NCI-H1436 (cell line): ENCODE measurements at regions not wholly inside any gene's neighbourhood (a gene's known extent, or its start where the extent isn't known, plus 50 kb on each side); places are given as distances from the start of the nearest gene placed in this dataset.
"Not testable (repeated sequence)": the region's sequence is repeated elsewhere in the genome, so short reads cannot be mapped to it uniquely, and the experiment has no call there.

Experiments
- DNase-seq: peaks from one replicate; lab custom pipeline; 2025; lab: John Stamatoyannopoulos, UW

DNA sequence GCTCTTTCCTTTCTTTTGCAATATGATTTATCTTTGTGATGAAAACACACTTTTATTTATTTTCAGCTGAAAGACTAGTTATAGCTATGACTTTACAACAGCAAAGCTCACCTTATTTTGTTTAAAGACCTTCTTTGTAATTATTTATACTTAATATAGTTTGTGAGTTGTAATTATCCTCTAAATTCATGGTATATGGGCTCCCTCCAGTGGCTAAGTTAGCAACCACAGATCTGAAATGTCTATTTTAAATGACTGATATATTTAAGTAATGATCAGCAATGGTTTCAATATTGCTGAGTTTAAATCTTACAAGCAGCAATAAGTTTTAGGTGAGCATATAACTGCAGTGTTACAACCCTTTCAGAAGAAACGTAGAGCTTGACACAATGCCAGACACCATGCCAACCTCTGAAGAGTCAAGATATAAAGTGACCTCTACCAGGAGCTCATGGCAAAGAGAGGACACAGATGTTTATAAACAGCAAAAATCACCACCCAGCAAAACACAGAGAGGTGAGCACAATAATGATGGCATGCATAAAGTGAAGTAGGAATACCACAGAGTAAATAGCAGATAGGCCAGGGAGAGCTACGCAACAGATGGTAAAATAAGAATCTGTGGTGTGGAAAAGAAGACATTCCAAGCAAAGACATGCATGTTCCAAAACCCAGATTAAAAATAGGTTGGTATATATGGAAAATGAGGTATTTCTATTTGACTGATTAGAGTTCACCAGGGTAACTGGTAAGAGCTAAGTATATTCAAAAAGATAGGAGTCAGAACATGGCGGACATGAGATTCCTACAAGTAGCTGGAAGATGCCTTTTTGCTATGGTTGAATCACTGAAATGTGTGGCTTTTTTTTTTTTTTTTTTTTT lies 143.7 kb upstream of the ZNF385D start:
- DNase-seq, result no peak

DNA sequence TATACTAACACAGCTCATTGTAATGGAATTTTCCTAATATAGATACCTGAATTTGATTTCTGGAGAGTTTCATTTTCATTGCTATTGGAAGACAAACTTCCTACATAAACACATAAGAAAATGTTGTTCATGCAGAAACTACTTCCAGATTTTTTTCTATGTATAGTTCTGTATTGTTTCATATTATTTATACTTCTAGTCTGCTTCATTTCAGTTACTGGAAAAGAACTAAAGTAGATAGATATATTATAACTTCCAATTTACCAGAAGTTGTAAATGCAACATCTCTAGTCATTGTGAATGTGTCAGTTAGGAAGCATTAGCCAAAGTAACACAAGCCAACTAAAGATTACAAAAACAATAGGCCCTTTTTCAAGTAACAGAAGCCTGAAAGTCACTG lies 147.3 kb upstream of the ZNF385D start:
- no peak for DNase-seq

- DNase-seq, result no peak
Observed at GRCh38 chr3:21901484-21901883, 150.5 kb upstream of the ZNF385D start.

- no peak for DNase-seq
Observed at GRCh38 chr3:21902956-21903355, 151.9 kb upstream of the ZNF385D start.

DNA sequence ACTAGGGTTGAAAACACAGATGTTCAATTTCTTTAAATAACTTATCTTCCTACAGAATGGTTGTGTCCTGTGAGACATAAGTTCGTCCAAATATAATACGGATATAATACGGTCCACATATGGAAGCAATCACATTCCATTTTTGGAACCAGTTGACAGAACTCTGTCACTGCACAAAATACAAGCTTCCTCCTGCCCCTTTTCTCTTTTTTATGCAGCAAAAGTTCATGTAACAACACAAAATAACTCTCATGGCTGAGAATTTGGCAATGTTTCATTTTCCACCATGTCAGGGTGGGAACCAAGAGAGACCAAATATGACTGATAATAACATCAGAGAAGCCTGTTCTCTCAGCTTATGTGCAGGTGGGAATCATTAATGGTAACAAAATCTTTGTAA lies 158.1 kb upstream of the ZNF385D start:
- DNase-seq, result no peak

DNA sequence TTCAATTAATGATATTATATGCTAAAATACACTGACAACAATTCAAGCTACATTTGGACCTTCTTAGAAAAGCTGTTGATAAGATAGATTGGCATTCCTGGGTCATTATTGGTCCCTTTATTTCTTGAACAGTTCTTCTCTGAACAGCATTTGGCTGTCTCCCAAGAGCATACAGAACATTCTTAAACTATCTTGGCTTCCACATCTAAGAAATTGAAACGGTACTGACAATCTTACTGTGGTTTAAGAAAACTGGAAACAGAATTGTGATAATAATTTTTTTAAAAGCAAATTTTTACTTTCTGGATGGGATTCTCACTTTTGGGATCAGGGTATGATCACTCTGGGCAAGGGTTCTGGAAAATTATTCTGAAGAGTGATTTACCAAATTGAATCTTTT lies 161.7 kb upstream of the ZNF385D start:
- no peak for DNase-seq

DNA sequence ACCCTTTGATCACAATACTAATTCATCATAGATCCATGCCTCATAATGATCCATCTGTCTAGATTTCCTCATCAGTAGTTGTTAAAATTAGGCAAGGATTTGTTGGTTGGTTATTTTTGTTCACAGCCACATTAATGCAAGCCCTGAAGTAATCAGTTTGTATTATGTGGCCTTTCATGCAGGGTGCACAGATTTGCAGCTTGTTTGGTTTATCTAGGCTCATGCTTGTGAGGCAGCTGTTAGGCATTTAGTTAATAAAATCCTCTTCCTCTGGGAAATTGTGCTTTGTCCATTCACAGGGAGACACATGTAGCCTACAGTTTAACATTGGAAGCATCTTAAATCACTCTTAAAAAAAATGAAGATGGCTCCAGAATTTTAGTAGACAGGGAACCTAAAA lies 162.8 kb upstream of the ZNF385D start:
- DNase-seq, result no peak

DNA sequence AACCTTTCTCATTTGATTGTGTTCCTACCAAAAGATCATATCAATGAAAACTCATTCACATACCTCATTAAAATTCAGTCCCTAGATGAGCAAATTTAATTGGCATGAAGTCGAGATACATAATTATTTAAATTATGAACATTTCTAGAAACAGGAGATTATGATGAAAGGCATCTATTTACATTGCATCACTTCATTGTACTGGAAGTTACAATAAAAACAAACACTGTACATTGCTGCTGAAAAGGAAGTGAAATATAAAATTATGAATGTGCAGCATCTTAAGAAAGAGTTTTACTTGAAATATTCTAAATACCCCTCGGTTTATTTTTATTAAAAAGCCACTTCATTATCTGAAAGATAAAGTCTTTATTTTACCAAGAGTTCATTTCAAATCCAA lies 163.4 kb upstream of the ZNF385D start:
- no peak for DNase-seq

DNA sequence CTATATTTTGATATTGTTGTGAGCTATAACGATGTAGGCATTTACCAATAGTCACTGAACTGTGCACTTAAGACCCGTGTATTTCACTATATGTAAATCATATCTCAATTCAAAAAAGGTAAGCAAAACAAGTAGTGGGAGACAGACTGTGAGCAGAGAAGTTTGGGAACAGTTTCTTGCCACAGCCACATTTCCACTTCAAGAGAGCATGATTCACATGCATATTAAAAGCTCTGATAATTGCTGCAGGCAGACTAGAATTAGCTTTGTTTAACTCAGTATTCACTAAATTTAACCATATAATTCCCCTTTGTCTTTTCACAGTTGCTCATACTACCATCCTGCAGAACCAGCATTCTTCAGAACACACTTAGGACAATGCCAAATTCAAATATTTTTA lies 168.4 kb upstream of the ZNF385D start:
- no peak for DNase-seq

- no peak for DNase-seq
Observed at GRCh38 chr3:21920421-21920861, 169.4 kb upstream of the ZNF385D start.

DNA sequence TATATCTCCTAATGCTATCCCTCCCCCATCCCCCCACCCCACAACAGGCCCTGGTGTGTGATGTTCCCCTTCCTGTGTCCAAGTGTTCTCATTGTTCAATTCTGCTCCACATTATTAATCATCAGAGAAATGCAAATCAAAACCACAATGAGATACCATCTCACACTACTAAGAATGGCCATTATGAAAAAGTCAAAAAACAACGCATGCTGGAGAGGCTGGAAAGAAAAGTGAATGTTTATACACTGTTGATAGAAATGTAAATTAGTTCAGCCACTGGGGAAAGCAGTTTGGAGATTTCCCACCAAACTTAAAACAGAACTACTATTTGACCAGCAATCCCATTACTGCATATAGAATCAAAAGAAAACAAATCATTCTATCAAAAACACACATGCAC lies 172.1 kb upstream of the ZNF385D start:
- DNase-seq, result not testable (repeated sequence)

DNA sequence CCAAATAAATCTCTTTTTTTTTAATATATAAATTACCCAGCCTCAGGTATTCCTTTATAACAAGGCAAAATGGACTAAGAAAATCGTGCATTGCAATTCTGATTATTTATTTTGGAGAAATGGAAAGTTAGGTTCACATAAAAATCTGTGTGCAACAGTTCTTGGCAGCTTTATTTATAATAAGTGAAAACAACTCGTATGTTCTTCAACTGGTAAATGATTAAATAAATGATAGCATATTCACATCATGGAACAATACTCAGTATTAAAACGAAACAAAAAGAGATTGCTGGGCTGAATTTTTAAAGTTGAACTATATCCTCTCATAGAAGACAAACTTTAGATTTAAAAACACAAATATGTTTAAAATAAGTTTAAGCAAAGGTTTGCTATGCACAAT lies 176.3 kb upstream of the ZNF385D start:
- no peak for DNase-seq

- no peak for DNase-seq
Observed at GRCh38 chr3:21934591-21934990, 183.6 kb upstream of the ZNF385D start.

GRCh38 chr3:21936207-21936606 lies 185.2 kb upstream of the ZNF385D start:
- no peak for DNase-seq

DNA sequence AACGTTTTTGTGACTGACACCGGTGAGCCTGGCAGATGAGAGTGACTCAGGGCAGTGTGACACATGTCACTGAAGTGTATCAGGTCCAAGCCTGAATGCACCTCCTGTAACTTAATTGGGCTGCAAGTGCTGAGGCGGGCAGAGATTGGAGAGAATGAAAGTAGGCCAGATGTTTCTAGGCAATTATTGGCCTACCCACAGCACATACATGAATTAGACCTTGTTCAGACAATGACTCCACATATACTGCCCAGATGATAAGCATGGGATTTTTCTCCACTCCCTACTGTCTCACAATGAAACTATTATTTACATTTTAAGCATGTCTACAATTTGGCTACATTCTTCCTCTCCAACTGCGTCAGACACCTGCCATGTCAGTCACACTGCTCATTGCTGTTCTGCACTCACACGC lies 187.3 kb upstream of the ZNF385D start:
- DNase-seq, result no peak

GRCh38 chr3:21942328-21942727 lies 191.3 kb upstream of the ZNF385D start:
- peak; percentile 56 for DNase-seq

DNA sequence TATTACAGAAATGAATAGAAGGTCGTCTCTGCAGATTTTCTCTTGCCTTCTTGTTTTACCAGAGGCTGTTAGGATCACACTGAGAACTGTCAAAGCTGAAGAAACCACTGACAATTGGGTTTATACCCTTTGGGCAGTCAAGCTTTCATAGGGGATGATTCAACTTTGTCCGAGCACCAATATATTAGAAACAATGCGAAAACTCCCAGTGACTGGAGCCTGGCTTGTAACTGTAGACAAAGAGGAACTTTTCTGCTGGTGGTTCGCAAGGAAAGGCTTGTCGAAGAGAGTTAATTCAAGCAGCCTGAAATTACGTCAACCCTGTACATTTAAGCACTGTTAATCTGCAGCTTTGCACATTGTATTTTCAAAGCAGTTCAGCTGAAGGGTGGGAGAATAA lies 193.2 kb upstream of the ZNF385D start:
- no peak for DNase-seq

- no peak for DNase-seq
Observed at GRCh38 chr3:21952856-21953255, 201.8 kb upstream of the ZNF385D start.

- DNase-seq, result no peak
Observed at GRCh38 chr3:21954709-21955108, 203.7 kb upstream of the ZNF385D start.

- no peak for DNase-seq
Observed at GRCh38 chr3:21955406-21955805, 204.4 kb upstream of the ZNF385D start.

DNA sequence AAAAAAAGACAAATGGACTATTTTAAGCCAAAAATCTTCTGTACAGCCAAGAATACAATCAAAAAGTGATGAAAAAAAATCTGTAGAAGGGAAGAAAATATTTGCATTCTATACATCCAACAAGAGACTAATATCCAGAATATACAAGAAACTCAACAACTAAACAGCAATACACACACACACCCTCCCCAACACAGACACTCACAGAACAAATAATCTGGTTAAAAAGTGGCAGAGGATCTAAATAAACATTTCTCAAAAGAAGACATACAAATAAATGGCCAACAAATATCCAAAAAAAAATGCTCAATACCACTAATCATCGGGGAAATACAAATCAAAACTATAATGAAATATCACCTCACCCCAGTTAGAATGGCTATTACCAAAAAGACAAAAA lies 209.0 kb upstream of the ZNF385D start:
- DNase-seq, result no peak

DNA sequence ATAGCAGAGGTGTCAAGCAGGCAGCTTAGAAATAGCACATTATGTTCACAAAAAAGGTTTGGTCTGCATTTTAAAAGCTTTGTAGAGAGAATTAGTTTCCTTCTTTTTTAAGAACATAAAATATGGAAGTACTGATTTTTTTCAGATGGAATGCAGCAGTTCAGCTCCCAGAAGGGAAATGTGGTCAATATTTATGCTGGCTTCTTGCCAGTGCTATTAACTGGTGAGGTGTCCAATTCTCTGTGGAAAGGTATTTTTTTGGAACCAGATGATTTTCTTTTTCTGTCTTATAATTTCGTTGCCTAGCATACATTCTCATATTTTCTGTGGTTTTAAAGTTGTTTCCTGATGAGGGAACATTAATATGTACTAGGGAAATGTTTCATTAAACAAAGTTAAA lies 211.4 kb upstream of the ZNF385D start:
- DNase-seq, result no peak

GRCh38 chr3:21966457-21966856 lies 215.4 kb upstream of the ZNF385D start:
- not testable (repeated sequence) for DNase-seq

- no peak for DNase-seq
Observed at GRCh38 chr3:21979706-21980105, 228.7 kb upstream of the ZNF385D start.
